HG03354 (cell line): ENCODE measurements at regions not wholly inside any gene's neighbourhood (a gene's known extent, or its start where the extent isn't known, plus 50 kb on each side); places are given as distances from the start of the nearest gene placed in this dataset.

ENCODE experiments used
- ATAC-seq: cut with Tn5 transposase; IDR thresholded peaks from one replicate; pipeline ENCODE4 v1.9.1; 2021; ENCODE audit warnings: mild to moderate bottlenecking; ENCODE audit not compliant: unreplicated experiment, poor library complexity, severe bottlenecking

DNA sequence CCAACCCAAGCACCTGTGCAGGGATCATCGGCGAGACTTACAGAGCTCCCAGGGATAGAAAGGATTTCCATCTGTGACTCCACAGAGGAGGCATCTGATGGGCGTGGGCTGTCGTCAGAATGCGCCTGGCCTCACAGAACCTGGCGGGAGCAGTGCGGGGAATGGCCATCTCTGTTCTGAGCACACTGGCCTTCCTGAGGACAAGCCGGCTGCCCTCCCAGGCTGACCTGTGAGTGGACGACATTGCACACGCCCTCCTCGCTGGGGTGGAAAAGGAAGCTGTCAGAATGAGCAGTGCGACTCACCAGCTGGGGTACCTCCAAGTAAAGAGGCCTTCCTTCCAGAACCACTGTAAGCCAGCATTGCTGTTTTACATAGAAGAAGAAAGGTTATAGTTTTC lies 234.6 kb upstream of the PITRM1 start:
- ATAC-seq, result no peak

DNA sequence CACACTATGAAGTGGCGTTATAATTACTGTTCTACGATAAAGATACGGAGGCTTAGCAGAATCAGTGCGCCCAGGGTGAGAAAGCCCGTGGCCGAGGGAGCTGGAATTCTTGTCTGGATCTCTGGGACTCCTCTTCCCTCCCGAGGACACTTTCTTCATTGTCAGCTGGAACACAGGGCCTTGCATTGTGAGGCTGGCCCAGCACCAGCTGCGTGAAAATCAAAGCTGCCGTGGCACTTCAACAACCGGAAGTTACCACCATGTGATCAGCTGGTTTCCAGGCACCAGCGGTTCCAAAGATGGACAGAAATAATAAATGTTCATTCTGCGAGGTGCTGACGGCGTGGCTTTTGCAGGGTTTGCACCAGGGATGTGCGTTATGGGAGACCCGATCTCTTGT lies 234.0 kb upstream of the PITRM1 start:
- ATAC-seq, result no peak

DNA sequence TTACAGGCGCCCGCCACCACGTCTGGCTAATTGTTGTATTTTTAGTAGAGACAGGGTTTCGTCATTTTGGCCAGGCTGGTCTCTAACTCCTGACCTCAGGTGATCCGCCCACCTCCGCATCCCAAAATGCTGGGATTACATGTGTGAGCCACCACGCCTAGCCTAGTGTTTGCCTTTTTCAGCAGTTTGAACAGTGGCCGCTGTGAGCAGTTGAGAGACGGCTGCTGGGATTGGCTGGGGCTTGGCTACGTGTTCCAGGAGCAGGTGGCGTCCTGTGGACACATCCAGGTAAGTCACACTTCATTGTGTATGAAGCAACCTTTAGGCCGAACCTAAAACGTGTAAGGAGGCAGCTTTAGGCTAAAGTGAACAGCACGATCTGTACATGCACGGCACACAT lies 231.8 kb upstream of the PITRM1 start:
- ATAC-seq, result no peak

DNA sequence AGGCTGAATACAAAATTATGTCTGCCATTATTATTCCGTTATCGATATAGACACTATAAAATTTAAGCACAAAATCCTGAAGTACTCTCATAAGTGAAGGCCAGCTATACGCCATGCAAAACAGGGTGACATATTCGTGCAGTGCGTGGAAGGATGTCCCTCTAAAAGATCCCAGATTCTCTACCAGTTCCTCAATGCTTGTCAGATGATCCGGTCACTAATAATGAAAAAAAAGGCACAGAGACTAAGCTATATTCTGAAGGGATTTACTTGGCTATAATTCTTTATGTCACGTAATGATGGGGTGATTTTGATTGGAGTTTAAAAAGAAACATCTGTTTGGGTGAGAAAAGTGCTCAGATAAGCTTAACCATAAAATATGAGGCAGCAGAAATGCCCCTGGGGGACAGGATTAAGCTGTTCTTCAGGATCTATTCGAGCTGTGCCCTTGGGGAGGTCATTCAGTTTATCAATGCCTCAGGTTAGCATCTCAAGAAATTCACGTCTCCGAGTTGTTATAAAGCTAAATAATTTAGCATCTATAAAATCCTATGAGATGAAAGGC lies 229.7 kb upstream of the PITRM1 start:
- no peak for ATAC-seq

DNA sequence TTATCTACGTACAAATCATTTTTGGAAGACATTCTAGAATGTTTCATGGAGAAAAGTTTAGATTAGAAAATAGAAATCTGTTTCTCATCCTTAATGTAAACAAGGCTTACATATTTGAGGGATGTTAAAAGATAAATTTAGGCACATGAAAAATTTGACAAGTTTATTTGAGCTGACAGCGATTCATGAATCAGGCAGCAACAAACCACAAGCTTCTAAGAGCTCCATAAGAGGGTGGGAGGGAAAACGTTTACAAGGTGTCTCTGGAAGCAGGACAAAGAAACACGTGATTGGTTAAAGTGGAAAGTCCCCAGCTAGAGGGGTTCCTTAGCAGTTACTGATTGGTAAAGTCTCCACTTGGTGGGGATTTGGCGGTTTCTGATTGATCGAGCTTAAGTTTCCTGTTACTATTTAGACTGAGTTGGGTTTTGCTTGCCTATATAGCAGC lies 228.9 kb upstream of the PITRM1 start:
- no peak for ATAC-seq

DNA sequence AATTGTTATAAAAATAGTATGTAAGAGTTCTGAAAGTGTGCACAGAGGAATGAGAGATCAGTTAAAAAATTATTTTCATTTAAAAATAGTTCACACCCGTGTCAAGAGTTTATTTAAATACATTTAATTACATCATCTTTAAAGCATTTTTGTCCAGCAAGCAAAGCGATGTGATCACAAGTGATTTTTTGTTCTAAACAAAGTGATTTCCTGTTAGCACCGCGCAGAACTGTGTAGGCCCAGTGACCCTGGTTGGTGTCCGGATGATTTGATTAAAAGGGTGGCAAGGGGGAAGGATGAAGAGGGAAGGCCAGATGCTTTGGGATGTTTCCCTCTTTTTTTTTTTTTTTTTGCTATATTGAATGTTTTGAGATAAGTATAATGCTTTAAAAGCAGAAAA lies 227.8 kb upstream of the PITRM1 start:
- ATAC-seq, result no peak

DNA sequence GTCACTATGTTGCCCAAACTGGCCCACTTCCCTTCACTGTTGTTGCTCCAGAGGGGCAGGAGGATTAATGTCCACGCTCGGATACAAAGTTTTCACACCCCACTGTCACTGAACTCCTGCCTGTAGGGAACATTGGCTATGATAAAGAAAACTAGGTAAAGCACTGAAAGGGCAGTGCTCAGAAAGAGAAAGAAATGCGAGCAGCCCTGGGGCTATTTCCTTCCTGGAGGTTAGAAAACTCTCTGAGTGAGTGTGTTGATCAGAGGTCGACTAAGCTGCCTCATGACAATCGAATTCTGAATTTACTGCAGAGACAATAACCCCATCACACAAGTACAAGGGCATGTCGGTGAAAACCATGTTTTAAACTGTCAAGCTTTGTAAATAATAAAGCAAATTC lies 227.2 kb upstream of the PITRM1 start:
- ATAC-seq, result no peak

DNA sequence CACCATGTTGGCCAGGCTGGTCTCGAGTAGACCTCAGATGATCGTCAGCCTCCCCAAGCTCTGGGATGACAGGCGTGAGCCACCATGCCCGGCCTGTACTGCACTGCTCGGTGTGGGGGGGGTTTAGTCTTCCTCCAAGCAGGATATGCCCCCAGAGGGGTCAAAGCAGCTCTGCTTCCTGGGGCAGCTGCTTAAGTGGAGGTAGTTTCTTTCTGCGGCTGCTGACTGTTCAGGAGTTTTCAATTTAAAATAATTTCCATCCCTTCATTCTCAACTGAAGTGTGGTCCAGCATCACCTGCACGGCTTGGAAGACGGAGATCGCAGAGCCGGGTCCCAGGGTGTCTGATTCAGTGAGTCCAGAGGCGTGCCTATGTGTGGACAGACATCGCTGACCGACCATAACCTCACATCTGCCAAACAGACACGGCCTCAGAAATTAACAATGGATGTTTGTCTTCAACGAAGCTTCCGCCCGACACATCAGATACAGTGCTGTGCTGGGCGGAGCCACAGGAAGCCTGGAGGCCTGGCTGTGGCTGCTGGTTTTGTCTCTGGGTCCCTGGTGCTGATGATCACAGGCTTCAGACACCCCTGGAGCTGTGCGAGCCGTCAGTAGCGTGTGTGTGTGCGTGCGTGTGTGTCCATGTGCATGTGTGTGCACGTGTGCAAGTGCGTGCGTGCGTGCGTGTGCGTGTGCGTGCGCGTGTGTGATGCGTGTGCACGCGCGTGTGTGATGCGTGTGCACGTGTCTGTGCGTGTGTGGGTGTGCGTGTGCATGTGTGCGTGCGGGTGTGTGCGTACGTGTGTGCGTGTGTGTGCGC lies 226.5 kb upstream of the PITRM1 start:
- no peak for ATAC-seq

DNA sequence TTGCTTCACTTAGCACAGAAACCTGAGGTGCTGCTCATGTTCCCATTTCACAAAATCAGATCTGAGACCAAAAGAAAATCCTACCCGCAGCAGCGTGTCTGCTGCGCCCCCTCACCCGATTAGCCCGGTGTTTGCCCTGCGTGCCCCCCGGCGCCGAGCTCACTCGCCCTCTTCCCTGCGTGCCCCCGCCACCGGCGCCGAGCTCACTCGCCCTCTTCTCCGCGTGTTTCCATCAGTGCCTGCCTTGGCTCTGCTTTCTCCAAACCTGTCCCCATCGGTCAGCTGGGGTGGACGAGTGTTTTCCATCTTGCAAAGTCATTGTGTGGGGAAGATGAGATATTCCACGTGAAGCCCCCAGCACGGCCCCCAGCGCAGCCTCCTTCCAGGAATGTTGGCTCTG lies 225.3 kb upstream of the PITRM1 start:
- no peak for ATAC-seq

DNA sequence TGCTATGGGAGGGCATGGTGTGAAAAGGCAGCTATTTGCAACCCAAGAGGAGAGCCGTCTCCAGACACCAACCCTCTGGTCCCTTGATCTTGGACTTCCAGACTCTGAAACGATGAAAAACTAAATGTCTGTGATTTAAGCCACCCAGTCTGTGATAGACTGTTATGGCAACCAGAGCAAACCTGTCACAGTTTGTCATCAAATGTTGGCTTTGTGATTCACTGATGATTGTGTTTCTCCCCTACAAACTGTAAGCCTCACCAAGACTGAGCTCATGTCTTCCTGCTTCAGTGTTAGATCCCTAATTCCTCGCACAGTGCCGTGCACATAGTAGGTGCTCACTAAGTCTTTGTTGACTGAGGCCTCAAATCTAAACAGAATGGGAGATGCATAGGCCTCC lies 224.6 kb upstream of the PITRM1 start:
- no peak for ATAC-seq

DNA sequence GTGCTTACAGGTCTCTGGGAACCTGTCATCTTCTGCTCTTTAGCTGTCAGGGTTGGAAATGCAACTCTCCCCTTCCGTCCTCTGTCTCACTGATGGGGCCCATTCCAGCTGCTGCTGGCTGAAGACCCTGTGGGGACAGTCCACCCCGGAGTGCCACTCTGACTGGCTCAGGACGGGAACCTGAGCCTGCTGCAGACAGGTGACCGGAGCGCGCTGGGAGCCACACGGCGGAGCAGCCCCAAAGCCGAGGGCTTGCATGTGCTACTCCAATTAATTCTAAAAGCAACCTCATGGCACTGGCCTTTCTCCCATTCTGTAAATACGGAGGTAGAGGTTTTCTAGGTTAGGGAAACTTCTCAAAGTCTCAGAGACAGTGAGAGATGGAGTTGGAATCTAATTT lies 223.5 kb upstream of the PITRM1 start:
- no peak for ATAC-seq

DNA sequence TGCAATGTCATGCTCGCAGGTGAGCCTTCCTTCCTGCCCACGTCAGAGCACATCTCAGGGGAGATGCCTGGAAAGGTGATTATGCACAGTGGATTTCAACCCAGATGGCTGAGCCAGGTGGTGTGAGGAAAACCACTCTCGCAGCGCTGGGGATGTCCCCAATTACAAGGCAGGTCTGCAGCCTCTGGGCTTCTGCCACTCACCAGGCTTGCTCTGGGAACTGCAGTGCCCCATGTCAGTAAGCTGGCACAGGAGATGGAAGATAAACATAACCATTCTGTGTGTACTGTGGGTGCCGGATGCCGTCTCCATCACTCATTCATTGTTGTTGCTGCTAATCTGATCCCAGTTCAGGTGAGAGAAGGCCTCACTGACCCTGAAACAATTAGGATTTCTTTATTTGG lies 222.9 kb upstream of the PITRM1 start:
- ATAC-seq, result no peak

DNA sequence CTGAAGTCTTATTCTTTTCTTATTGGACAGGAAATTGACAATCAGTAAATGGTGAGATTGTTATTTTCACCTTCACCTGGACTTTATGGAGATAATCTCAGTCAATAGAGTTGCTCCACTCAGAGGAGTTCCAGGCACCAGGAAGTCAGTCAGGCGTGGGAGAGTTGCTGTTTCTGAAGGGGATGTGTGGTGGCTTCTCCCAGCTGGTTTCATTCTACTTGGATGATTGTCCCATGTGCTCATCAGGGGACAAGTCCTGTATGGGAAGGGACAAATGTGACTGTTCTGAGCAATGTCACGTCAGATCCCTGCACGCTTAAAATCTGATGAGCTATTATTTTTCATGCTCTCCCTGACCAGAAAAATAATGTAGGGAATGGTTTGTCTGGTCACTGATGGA lies 222.5 kb upstream of the PITRM1 start:
- no peak for ATAC-seq

DNA sequence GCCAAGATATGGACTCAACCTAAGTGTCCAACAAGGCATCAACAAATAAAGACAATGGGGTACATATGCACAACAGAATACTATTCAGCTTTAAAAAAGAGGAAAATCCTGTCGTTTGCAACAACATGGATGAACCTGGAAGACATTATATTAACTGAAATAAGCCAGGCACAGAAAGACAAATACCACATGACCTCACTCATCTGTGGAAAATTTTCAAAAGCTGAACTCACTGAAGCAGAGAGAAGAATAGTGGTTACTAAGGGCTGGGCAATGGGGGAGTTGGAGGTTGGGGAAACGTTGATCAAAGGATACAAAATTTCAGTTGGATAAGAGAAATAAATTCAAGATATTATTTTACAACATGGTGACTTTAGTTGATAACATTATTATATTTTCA lies 221.4 kb upstream of the PITRM1 start:
- ATAC-seq, result no peak

DNA sequence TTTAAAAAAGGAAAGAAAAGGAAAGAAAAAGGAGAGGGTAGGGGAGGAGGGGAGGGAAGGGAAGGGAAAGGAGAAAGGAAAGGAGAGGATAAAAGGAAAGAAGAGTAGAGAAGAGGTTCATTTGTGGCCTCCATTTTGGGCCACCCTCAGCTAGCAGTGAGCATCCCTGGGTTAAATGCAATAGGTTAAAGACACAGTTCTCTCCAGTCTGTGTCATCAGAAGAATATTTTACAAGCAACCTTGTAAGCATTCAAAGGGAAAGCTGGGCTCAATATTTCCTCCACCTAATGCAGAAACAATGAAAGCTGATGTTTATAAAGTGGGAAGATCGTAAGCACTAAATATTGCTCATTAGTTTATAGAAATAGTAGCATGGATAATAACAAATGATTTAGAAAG lies 219.1 kb upstream of the PITRM1 start:
- ATAC-seq, result no peak

DNA sequence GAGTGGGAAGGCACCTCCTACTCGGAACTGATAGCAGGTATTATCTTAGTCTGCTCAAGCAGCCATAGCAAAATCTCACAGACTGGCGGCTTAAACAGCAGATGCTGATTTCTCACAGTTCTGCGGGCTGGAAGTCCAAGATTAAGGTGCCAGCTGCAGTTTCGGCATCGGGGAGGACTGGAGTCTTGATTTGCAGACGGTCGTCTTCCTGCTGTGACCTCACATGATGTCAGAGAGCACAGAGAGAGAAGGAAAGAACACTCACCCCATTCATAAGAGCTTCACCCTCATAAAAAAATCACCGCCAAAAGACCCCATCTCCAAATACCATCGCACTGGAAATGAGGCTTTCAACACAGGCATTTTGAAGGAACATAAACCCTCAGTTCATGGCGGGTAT lies 216.5 kb upstream of the PITRM1 start:
- no peak for ATAC-seq

DNA sequence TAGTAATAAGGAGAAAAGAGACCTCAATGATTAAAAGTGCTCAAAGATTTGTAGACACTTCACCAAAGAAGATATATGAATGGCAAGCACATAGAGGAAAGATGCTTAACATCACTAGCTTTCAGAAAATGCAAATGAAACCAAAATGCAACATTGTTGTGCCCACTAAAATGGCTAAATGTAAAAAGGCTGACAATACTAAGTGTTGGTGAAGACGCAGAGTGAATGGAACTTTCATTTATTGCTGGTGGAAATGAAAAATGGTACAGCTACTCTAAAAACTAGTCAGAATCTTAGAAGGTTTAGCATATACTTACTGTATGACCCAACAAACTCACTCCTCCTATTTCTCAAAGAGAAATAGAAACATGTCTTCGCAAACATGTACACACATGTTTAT lies 212.9 kb upstream of the PITRM1 start:
- ATAC-seq, result no peak

DNA sequence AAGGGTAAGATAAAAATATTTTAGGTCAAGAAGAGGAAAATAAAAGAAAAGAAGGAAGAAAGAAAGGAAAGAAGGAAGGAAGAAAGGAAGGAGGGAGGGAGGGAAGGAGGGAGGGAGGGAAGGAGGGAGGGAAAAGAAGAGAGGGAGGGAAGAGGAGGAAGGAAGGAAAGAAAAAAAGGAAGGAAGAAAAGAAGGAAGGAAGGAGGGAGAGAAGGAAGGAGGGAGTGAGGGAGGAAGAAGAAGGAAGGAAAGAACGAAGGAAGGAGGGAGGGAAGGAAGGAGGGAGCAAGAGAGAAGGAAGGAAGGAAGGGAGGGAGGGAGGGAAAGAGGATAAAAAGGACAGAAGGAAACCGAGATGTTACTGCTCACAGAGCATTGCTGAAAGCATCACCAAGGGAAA lies 209.5 kb upstream of the PITRM1 start:
- no peak for ATAC-seq

DNA sequence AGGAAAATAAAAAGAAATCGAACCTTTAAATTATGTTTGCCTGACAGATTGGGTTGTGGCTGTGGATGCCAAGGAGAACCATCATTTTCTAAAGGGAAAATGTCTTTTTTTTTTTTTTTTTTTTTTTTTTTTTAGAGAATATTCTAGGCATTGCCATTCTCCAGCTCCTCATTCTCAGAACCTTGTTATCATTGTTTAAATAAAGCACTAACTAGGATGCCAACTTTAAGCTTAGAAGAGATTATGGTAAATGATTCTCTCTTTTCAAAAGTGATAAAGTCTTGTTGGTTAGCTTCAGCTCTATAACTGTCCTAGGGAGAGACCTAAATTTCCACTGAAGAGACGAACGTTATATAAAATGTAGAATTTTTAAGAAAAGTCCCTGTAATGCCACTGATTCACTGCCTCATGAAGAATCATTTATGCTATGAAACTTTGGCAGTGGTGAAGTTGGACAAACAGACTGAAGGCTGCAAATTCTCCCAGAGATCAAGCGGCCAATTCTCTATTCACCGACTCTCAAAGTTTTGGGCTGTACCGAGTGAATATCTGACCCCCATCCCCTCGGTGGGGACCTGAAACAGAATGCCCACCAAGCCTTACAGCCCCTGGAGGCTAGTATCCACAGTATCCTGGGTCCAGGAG lies 207.9 kb upstream of the PITRM1 start:
- no peak for ATAC-seq

DNA sequence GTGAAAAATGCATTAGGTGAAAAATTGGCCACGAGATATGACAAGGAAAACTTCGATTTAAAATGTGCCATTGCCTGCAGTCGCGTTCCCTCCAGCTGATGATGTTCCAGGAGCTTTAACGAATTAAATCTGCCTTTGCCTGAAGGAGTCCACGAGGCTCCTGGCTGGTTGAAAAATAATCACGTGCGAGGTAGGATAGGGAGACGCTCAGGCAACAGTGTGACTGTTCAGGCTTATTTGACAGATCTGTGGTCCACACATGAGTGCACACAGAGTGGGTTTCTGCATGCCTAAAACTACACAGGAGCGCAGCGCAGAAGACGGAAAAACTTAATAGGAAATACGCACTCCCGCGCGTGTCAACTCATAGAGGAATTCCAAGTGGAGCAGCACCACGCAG lies 204.0 kb upstream of the PITRM1 start:
- no peak for ATAC-seq

DNA sequence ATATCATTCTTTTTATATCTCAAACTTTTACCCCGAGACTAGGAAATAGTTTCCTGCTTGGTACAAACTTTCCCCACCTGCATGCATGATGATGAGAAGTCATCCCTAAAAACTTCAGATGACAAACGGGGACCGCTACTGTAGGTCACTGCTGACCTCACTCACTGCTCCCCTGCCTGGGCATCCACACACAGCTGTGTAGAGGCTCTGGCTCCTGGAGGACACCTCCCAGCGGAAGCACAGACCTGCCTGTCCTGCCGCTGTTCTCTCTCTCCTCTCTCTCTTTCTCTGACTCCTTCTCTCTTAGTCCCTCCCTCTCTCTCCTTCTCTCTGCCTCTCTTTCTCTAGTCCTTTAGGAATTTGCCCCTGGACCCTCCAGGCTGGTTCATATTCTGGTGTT lies 202.9 kb upstream of the PITRM1 start:
- ATAC-seq, result no peak
